Osteoblast (primary cell): ENCODE measurements at regions not wholly inside any gene's neighbourhood (a gene's known extent, or its start where the extent isn't known, plus 50 kb on each side); places are given as distances from the start of the nearest gene placed in this dataset. TPM values are rescaled to one million over a fixed set of nuclear protein-coding genes. Genes with fewer than 3 reads are reported as not detected.

Experiments used
- DNase-seq: peaks from one replicate; pipeline ENCODE4 v3.0.0; 2011; ENCODE audit warnings: low spot score, mixed read lengths; ENCODE audit not compliant: insufficient read length; ENCODE audit errors: missing footprints
- H2AFZ ChIP-seq: 2 replicates; pipeline ENCODE4 v1.6.0; 2011; ENCODE audit warnings: mild to moderate bottlenecking, low read length
- H3K27ac ChIP-seq: 2 replicates; pipeline ENCODE4 v1.5.1; 2011; ENCODE audit warnings: mild to moderate bottlenecking, low read depth, low read length, moderate library complexity
- H3K27me3 ChIP-seq: 2 replicates; pipeline ENCODE4 v1.6.0; 2012; ENCODE audit warnings: mild to moderate bottlenecking, control low read depth, inconsistent platforms, low read length, moderate library complexity; ENCODE audit not compliant: insufficient read depth
- H3K36me3 ChIP-seq: 2 replicates; pipeline ENCODE4 v1.5.1; 2011; ENCODE audit warnings: mild to moderate bottlenecking, low read length, control low read depth, moderate library complexity; ENCODE audit not compliant: insufficient read depth
- H3K4me1 ChIP-seq: 2 replicates; pipeline ENCODE4 v1.5.1; 2011; ENCODE audit warnings: mild to moderate bottlenecking, low read length, control low read depth, moderate library complexity; ENCODE audit not compliant: insufficient read depth
- H3K4me2 ChIP-seq: 2 replicates; pipeline ENCODE4 v1.6.0; 2011; ENCODE audit warnings: mild to moderate bottlenecking, low read length; ENCODE audit not compliant: insufficient read depth
- H3K4me3 ChIP-seq: fragments of 200-600 bp; sonication (generic); 3 replicates; pipeline ENCODE4 v1.5.1; 2012; ENCODE audit warnings: mild to moderate bottlenecking, low read length, inconsistent platforms; ENCODE audit not compliant: insufficient read depth
- H3K79me2 ChIP-seq: 2 replicates; pipeline ENCODE4 v1.6.0; 2012; ENCODE audit warnings: mild to moderate bottlenecking, low read length, control low read depth, inconsistent platforms; ENCODE audit not compliant: insufficient read depth
- H3K9me3 ChIP-seq: 2 replicates; pipeline ENCODE4 v1.5.1; 2011; ENCODE audit warnings: low read depth, low read length, control low read depth
- H4K20me1 ChIP-seq: 2 replicates; pipeline ENCODE4 v1.6.0; 2012; ENCODE audit warnings: mild to moderate bottlenecking, low read length, control low read depth; ENCODE audit not compliant: insufficient read depth
- CTCF ChIP-seq: IDR thresholded peaks from 2 replicates; pipeline ENCODE4 v1.5.1; 2011; ENCODE audit warnings: mild to moderate bottlenecking, low read depth, low read length, moderate library complexity; ENCODE audit errors: extremely low read depth
- small RNA-seq: library from RNA; depleted of rRNA; stranded (forward); fragments of <200 nt; gene quantifications from one replicate; pipeline ENCODE3, GENCODE V24; 2012

DNA sequence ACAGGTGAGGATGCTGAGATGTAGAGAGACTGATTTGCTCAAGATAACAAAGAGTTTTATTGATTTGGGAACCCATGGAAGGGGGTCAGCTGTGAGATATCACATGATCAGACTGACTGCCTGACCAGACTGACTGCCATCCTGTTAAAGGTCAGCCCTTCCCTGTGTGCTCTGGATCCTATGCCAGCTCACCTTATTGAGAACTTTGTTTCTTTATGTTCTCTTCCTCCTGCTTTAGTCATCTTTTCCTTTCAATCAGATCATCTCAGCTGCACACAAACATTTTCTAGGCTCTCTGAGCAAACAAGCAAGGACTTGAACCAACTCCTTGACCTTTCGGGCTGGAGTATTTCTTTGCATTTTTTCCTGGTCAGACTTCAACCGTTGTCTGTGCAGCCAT, 50.0 kb upstream of the MTPN start:
- H3K27me3 ChIP-seq = peaks cover 8% of the 10 kb centered on the region
- H2AFZ ChIP-seq = no peak overlapping the region
- no peak for DNase-seq
- H3K36me3 ChIP-seq = no peaks in the 10 kb centered on the region
- no peaks in the 10 kb centered on the region for H3K79me2 ChIP-seq
- no peaks in the 10 kb centered on the region for H3K4me1 ChIP-seq
- no peaks in the 10 kb centered on the region for H3K9me3 ChIP-seq
- H3K4me2 ChIP-seq = no peak overlapping the region
- H3K4me3 ChIP-seq = no peak overlapping the region
- TF ChIP-seq CTCF = no peak
- no peak overlapping the region for H3K27ac ChIP-seq
- no peaks in the 10 kb centered on the region for H4K20me1 ChIP-seq

Small RNA genes in the stretch of these regions (small RNA-seq; reads per million reads assigned to genes)
- not detected for gene RF00019
